ENCODE measurements at regions not wholly inside any gene's neighbourhood (a gene's known extent, or its start where the extent isn't known, plus 50 kb on each side); places are given as distances from the start of the nearest gene placed in this dataset.

DNA sequence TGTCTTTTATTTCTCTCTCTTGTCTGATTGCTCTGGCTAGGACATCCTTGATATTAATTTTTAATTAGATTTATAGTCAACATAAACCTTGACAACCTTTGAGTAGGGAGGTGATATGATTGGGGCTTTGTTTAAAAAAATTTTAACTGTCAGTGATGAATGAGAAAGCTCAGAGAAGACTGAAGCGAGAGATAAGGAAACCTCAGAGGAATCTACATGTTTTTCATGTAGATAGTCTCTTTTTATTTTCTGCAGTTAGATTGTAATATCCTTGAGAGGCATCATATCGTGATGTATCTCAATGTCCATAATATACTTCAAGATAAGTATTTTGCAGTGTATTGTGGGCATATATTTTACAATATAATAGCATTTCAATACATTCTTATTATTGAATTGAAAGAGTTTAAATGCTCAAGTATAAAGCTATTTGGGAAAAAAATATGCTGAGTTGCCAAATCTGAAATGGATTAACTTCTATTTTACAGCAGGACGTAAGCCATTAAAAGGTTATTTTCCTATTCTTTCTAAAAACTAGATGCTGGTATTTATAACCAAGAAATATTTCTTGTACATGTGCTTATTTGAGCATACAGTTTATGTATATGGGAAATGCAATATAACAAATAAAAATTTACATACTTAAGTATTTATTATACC, 802.4 kb upstream of the ADGRL4 start:
- TF ChIP-seq TAF1 (IDR thresholded peaks at IDR 0.05; ENCODE audit: low read depth) (no peak), SMC3 (conservative IDR thresholded peaks at IDR 0.05; ENCODE audit: poor library complexity) (no peak)
- TF ChIP-seq, protein P1, sequence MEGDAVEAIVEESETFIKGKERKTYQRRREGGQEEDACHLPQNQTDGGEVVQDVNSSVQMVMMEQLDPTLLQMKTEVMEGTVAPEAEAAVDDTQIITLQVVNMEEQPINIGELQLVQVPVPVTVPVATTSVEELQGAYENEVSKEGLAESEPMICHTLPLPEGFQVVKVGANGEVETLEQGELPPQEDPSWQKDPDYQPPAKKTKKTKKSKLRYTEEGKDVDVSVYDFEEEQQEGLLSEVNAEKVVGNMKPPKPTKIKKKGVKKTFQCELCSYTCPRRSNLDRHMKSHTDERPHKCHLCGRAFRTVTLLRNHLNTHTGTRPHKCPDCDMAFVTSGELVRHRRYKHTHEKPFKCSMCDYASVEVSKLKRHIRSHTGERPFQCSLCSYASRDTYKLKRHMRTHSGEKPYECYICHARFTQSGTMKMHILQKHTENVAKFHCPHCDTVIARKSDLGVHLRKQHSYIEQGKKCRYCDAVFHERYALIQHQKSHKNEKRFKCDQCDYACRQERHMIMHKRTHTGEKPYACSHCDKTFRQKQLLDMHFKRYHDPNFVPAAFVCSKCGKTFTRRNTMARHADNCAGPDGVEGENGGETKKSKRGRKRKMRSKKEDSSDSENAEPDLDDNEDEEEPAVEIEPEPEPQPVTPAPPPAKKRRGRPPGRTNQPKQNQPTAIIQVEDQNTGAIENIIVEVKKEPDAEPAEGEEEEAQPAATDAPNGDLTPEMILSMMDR (IDR thresholded peaks at IDR 0.05; ENCODE audit: poor library complexity, severe bottlenecking): no peak
- TF ChIP-seq, protein P2, sequence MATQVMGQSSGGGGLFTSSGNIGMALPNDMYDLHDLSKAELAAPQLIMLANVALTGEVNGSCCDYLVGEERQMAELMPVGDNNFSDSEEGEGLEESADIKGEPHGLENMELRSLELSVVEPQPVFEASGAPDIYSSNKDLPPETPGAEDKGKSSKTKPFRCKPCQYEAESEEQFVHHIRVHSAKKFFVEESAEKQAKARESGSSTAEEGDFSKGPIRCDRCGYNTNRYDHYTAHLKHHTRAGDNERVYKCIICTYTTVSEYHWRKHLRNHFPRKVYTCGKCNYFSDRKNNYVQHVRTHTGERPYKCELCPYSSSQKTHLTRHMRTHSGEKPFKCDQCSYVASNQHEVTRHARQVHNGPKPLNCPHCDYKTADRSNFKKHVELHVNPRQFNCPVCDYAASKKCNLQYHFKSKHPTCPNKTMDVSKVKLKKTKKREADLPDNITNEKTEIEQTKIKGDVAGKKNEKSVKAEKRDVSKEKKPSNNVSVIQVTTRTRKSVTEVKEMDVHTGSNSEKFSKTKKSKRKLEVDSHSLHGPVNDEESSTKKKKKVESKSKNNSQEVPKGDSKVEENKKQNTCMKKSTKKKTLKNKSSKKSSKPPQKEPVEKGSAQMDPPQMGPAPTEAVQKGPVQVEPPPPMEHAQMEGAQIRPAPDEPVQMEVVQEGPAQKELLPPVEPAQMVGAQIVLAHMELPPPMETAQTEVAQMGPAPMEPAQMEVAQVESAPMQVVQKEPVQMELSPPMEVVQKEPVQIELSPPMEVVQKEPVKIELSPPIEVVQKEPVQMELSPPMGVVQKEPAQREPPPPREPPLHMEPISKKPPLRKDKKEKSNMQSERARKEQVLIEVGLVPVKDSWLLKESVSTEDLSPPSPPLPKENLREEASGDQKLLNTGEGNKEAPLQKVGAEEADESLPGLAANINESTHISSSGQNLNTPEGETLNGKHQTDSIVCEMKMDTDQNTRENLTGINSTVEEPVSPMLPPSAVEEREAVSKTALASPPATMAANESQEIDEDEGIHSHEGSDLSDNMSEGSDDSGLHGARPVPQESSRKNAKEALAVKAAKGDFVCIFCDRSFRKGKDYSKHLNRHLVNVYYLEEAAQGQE (IDR thresholded peaks at IDR 0.05; ENCODE audit: borderline replicate concordance): no peak

All from neural cell (in vitro differentiated cells).